Stimulated activated CD4-positive, alpha-beta T cell treated with anti-CD3 and anti-CD28 coated beads, Interleukin-15, amount 100 ng/mL, for 48 hours (primary cell): ENCODE measurements at regions not wholly inside any gene's neighbourhood (a gene's known extent, or its start where the extent isn't known, plus 50 kb on each side); places are given as distances from the start of the nearest gene placed in this dataset.
"Not testable (repeated sequence)": the region's sequence is repeated elsewhere in the genome, so short reads cannot be mapped to it uniquely, and the experiment has no call there.

ENCODE experiments used
- DNase-seq, 2 donors: peaks; one replicate each; pipeline ENCODE4 v3.0.0-alpha.2; 2020; ENCODE audit warnings: low read depth in 2 of 2

GRCh38 chr3:159366476-159366875, 564.6 kb downstream of the MFSD1 start:
- DNase-seq, result no peak

GRCh38 chr3:159371961-159372360, 570.1 kb downstream of the MFSD1 start:
- DNase-seq, result no peak

- no peak for DNase-seq
These were observed 576.7 kb downstream of the MFSD1 start for GRCh38 chr3:159378396-159379194.

GRCh38 chr3:159380891-159381290, 579.0 kb downstream of the MFSD1 start:
- no peak for DNase-seq

DNA sequence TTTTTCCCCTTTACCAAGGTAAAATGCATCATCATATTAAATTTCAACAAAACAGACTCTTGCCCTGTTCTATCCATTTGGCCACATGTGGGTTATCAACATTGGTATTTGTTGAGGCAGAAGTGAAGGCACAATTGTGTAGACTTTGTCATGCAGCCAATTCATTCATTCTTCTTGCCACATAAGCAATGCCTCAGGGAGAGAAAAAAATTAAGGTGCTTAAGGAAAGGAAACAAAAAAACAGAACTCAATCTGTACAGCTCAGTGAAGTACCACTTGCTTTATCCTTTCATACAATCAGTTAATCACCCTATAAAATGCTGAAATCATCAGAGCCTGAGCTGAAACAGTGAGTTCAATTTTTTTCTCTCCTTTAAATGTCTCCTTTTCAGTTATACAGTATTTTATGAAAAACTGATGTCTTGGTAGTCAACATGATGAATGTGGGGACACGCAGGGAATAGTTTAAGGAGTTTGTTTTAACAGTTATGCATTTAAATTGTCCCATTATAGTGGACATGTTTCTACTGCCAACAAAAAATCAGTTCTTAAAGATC, 588.9 kb downstream of the MFSD1 start:
- no peak for DNase-seq

- not testable (repeated sequence) for DNase-seq
These were observed 591.0 kb upstream of the IL12A start for GRCh38 chr3:159397683-159398082.

DNA sequence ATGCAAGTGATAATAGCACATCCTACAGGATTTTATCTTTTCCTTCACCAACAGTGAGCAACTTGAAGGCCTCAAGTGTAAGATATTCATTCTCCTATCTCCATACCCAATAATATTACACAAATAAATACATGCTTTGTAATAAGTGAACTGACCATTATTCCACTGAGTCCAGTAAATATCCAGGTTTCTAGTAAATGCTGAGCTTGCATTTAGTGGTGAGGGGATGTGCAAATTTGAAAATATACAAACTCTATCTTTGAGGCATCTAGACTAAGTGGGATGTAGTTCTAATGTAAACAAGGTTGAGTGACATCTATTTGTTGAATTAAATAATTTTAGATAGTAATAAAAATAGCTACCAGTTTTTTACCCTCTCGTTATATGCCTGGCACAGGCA, 587.6 kb upstream of the IL12A start:
- no peak for DNase-seq

DNA sequence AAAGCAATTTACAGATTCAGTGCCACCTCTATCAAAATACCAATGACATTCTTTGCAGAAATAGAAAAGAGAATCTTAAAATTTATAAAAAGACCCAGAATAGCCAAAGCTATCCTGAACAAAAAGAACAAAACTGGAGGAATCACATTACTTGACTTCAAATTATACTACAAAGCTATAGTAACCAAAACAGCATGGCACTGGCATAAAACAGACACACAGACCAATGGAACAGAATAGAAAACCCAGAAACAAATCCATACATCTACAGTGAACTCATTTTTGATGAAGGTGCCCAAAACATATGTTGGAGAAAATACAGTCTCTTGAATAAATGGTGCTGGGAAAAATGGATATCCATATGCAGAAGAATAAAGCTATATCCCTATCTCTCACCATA, 578.9 kb upstream of the IL12A start:
- not testable (repeated sequence) for DNase-seq

DNA sequence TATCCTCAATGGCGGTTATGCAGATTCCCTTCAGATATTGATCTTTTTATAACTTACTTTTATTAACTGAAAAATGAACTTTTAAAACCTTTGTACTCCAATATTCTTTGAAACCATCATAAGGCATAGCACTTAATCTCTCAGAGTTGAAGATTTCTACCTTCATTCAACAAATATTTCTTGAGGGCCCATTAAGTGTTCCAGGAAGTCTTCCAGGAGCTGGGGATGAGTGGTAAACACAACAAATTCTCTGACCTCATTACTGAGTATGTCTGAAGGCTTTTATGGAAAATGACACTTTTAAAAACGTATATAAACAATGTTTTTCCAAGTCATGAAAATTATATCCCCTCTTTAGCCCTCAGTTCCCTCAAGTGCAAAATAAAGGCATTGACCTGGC, 575.3 kb upstream of the IL12A start:
- DNase-seq, result no peak

- DNase-seq, result no peak
These were observed 571.8 kb upstream of the IL12A start for GRCh38 chr3:159416856-159417255.

GRCh38 chr3:159417761-159418160, 570.9 kb upstream of the IL12A start:
- no peak for DNase-seq

- no peak for DNase-seq
These were observed 569.8 kb upstream of the IL12A start for GRCh38 chr3:159418571-159419526.

DNA sequence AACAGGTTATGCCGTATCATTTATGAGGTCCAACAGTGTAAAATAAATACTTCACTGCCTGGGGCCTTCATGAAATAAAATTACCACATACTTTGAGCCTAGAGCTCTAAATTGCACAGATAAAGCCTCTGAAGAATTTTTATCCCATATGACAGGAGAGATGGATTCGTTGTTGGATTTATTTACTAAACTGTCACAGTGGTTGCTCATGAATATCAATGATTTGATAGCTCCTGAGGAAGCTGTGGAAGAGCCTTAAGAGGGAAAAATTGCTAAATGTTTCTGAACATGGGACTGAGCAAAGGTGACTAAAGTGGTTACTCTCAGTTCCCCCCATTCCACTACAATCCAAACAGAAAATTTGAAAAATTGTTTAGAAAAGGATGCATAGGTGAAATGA, 558.9 kb upstream of the IL12A start:
- no peak for DNase-seq

DNA sequence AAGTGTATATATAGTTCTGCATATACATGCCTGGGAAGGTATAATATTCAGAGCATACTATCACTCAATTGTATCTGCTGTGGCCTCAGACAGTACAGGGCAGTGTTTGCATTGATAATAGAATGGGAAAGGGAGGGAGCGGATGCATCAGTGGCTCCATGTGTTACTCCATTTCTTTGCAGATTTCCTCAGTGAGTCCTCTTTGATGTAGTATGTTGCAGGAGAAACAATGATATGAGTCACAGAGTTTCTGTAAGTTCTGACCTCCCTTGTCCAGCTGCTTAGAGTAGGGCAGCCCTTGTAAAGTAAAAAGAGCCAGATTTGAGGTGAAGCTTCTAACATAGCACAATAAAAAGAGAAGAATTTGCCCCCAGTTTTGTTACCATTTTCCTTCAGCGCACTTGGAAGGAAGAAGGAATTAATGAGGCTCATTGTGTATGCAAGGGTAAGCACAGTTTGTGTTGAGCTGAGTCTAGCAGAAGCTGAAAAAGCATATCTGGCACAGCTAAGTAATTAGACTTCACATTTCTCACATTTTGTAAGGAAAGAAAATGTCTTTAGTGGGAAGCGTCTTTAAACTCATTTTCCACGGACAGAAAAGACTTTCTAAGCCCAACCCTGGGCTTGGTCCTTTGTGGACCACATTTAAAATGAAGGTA, 555.8 kb upstream of the IL12A start:
- no peak for DNase-seq

- DNase-seq, result no peak
These were observed 549.3 kb upstream of the IL12A start for GRCh38 chr3:159439346-159439745.

DNA sequence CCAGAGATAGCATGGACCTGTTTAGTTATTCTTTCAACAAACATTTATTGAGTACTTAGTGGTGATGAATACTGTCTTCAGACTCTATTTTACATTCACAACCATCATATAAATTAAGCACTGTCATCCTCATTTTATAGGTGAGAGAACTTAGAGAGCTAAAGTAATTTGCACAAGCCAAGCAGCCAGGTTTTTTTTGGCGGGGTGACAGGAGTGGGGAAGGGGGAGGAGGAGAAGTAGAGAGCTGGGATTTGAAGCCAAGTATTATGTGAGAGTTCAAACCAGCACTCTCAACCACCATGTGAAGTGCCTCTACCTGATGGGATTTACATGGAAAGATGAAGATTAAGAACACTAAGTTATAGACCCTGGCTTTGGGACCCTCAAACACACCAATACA, 547.4 kb upstream of the IL12A start:
- DNase-seq, result no peak

GRCh38 chr3:159443266-159443665, 545.4 kb upstream of the IL12A start:
- DNase-seq, result no peak

GRCh38 chr3:159447841-159448240, 540.8 kb upstream of the IL12A start:
- DNase-seq, result no peak

GRCh38 chr3:159448902-159449301, 539.7 kb upstream of the IL12A start:
- DNase-seq, result no peak

GRCh38 chr3:159451067-159451466, 537.6 kb upstream of the IL12A start:
- no peak for DNase-seq

- DNase-seq, result no peak
These were observed 537.2 kb upstream of the IL12A start for GRCh38 chr3:159451482-159451881.

DNA sequence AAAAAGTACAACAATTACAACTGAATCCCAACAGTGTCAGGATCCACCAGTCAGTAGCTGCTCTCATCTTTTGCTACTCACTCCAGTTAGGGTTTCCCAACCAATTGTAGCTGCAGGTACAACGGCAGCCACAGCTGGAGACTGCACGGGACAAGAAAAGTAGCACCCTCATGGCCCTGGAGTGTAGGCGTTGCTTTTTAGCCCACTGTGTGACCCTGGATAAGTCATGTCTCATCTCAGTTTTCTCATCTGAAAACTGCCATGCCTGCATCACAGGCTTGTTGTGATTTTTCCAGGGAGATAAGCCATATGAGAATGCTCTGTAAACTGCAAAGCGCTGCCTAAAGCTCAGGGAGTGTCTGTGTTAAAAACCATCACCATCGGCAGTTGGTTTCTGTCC, 535.6 kb upstream of the IL12A start:
- no peak for DNase-seq
